AG09319 (cell line): ENCODE measurements at regions not wholly inside any gene's neighbourhood (a gene's known extent, or its start where the extent isn't known, plus 50 kb on each side); places are given as distances from the start of the nearest gene placed in this dataset.
"Not testable (repeated sequence)": the region's sequence is repeated elsewhere in the genome, so short reads cannot be mapped to it uniquely, and the experiment has no call there.

Experiments used
- DNase-seq: peaks from one replicate; pipeline ENCODE4 v3.0.0-alpha.2; 2010; ENCODE audit warnings: low read depth; ENCODE audit errors: extremely low read depth
- TF ChIP-seq, protein P1 (sequence below): IDR thresholded peaks from 2 replicates; pipeline ENCODE4 v1.5.1; 2011; ENCODE audit warnings: low read depth, mild to moderate bottlenecking, inconsistent platforms, low read length, moderate library complexity

DNA sequence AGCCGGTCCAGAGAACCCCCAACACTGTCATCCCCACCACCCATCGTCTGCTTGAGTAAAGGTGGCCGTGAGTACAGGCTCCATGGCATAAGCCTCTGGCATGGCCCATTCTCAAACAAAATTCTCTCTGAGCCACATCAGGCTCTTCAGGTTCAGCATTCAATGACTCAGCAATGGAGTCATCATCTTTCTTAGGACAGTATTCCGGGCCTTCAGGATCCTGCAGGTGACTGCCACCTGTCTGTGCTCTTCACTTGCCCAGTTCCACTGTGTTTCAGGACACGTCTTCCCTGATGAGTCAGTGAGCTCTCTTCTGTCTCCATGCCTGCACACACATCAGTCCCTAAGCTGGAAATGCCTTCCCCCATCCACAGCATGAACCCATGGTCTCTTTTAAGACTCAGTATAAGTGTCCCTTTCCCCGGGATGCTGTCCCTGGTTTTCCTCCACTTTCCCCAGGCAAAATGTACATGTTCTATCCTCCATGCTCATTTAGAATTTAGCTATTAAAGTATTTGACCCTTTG, 81.1 kb upstream of the FGGY start:
- no peak for DNase-seq
- TF ChIP-seq, protein P1, sequence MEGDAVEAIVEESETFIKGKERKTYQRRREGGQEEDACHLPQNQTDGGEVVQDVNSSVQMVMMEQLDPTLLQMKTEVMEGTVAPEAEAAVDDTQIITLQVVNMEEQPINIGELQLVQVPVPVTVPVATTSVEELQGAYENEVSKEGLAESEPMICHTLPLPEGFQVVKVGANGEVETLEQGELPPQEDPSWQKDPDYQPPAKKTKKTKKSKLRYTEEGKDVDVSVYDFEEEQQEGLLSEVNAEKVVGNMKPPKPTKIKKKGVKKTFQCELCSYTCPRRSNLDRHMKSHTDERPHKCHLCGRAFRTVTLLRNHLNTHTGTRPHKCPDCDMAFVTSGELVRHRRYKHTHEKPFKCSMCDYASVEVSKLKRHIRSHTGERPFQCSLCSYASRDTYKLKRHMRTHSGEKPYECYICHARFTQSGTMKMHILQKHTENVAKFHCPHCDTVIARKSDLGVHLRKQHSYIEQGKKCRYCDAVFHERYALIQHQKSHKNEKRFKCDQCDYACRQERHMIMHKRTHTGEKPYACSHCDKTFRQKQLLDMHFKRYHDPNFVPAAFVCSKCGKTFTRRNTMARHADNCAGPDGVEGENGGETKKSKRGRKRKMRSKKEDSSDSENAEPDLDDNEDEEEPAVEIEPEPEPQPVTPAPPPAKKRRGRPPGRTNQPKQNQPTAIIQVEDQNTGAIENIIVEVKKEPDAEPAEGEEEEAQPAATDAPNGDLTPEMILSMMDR = no peak

DNA sequence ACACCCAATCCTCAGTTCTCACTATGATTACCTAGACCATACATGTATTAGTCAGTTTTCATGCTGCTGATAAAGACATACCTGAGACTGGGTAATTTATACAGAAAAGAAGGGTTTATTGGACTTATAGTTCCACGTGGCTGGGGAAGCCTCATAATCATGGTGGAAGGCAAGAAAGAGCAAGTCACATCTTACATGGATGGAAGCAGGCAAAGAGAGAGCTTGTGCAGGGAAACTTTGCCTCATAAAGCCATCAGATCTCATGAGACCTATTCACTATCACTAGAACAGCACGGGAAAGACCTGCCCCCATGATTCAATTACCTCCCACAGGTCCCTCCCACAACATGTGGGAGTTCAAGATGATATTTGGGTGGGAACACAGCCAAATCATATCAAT, 79.5 kb upstream of the FGGY start:
- DNase-seq = not testable (repeated sequence)

DNA sequence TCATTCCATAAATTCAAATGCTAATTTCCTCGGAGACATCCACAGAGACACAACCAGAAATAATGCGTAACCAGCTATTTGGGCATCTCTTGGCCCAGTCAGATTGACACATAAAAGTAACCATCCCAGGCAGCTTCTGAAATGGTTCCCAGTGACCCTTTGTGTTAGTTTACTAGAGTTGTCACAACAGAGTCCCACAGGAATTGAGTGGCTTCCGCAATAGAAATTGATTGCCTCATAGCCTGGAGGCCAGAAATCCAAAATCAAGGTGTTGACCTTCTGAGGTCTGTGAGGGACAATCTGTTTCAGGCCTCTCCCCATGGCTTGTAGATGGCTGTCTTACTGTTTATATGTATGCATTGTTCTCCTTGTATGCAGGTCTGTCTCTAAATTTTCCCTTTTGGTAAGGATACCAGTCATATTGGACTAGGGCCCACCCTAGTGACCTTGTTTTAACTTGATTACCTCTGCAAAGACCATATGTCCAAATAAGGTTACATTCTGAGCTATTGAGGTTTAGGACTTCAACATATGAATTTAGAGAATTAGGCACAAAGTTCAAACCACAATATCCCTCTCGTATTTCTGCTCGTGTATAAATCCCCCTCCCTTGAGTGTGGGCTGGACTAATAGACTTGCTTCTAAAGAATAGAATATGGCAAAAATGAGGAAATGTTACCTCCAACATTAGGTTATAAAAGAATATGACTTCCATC, 78.2 kb upstream of the FGGY start:
- DNase-seq = no peak
- TF ChIP-seq, protein P1 = no peak

DNA sequence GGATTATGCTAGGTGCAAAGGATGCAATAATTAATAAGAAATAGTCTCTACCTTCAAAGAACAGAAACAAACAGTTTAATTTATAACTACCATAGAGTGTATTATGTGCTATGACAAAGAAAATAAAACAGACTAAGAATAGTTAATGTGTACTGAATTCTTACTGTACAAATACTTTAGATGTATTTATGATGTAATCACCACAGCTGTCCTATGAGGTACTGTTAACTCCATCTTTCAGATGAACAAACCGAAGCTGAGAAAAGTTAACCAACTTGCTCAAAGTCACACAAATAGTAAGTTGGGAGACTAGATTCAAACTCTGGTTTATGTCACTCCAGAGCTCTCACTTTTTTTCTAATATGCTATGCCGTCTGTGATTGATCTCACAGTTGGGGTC, 77.0 kb upstream of the FGGY start:
- no peak for DNase-seq
- TF ChIP-seq, protein P1 = no peak

DNA sequence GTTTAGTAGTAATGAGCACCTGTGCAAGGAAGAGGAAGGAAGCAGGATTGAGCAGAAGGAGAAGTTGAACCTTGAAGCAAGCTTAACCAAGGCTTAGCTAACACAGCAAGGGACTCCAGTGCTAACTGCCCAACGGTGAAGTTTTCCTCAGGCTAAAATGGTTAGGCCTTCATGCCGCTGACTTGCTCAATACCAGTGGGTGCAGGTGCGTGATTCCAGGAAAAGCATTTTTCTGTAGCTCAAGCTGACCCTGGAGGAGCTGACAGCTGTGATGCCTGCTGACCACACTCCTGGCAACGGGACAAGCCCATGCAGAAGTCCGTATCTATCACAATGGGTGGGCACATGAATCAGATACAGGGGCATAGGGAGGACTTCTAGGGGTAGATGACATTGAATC, 76.5 kb upstream of the FGGY start:
- TF ChIP-seq, protein P1 = no peak
- no peak for DNase-seq

DNA sequence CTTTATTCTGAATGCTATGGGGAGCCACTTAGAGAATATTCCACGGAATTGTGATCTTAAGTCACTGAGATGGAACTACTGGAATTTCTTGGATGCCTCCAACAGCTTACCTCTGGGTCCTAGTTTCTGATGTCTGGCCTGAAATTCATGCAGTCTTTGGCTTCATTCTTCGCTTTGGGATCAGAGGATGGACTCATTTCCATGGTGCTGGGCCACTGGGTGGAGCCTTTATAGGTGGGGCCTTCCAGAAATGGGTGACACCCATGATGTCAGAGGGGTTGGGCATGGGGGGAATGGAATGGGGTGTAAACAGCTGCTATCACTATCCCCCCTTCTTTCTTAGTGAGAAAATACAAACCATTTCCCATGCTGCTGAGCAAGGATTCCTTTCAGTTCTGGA, 73.7 kb upstream of the FGGY start:
- TF ChIP-seq, protein P1 = no peak

DNA sequence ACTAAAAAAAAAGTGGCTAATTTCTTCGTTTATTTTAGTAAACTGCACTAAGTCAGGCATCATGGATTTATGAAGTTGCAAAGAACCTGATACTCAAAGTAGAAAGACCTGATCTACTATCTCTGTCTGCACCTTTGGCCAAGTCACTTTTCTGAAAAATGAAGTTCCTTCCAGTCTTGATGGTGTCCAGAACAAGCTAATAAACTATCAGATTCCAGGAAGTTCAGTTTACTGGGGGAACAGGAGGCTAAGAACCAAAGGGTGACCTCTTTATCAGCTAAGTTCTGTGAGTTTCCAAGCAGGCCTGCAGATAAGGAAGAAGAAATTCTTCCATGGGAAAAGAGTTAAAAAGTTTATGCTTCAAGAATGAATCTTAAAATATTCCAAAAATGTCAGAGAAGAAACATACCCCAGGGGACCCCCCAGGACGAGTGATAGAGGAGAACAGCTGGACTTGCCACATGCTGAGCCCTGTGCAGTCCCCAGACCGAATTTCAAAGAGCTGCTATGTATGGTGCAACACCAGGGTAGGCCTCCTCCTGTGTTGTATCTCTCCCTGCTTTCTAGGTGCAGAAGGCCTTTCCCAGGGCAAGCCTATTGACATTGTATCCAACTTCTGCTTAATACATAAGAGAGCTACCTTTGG, 72.8 kb upstream of the FGGY start:
- TF ChIP-seq, protein P1 = no peak
- no peak for DNase-seq

More for the DNA sequence above, 73.7 kb upstream of the FGGY start:
- DNase-seq = no peak
